OCI-LY1 (cell line): ENCODE measurements at regions not wholly inside any gene's neighbourhood (a gene's known extent, or its start where the extent isn't known, plus 50 kb on each side); places are given as distances from the start of the nearest gene placed in this dataset.

Experiments used
- H2AFZ ChIP-seq: fragments of 200-600 bp; sonication (generic), shearing (Covaris generic); 2 replicates; pipeline ENCODE4 v1.6.0; 2014; ENCODE audit warnings: antibody characterized with exemption, mild to moderate bottlenecking, low read length
- H3F3A ChIP-seq: fragments of 200-600 bp; sonication (generic), shearing (Covaris generic); 2 replicates; pipeline ENCODE4 v1.6.0; 2014; ENCODE audit warnings: mild to moderate bottlenecking, antibody characterized with exemption, low read length, moderate library complexity; ENCODE audit not compliant: insufficient read depth
- H3K27ac ChIP-seq: fragments of 200-600 bp; sonication (generic); 2 replicates; pipeline ENCODE4 v1.5.1; 2014; ENCODE audit warnings: low read length, mixed run types, mild to moderate bottlenecking, low read depth; ENCODE audit not compliant: poor library complexity, severe bottlenecking
- H3K27me3 ChIP-seq: fragments of 200-600 bp; sonication (generic); 2 replicates; pipeline ENCODE4 v1.6.0; 2014; ENCODE audit warnings: antibody characterized with exemption, mild to moderate bottlenecking, low read length, moderate library complexity; ENCODE audit not compliant: insufficient read depth
- H3K36me3 ChIP-seq: fragments of 200-600 bp; sonication (generic); 2 replicates; pipeline ENCODE4 v1.6.1; 2014; ENCODE audit warnings: mild to moderate bottlenecking, antibody characterized with exemption, low read length, moderate library complexity, mixed read lengths; ENCODE audit not compliant: insufficient read depth
- H3K4me1 ChIP-seq: fragments of 200-600 bp; sonication (generic); 2 replicates; pipeline ENCODE4 v1.5.1; 2014; ENCODE audit warnings: mild to moderate bottlenecking, low read length, moderate library complexity; ENCODE audit not compliant: insufficient read depth, severe bottlenecking
- H3K4me2 ChIP-seq: fragments of 200-600 bp; sonication (generic), shearing (Covaris generic); 2 replicates; pipeline ENCODE4 v1.6.1; 2014; ENCODE audit warnings: low read length
- H3K4me3 ChIP-seq: fragments of 200-600 bp; sonication (generic); 2 replicates; pipeline ENCODE4 v1.5.1; 2014; ENCODE audit warnings: low read length, low read depth, mild to moderate bottlenecking, mixed read lengths; ENCODE audit not compliant: poor library complexity, severe bottlenecking
- H3K79me2 ChIP-seq: fragments of 200-600 bp; shearing (Covaris generic); 2 replicates; pipeline ENCODE4 v1.6.1; 2016; ENCODE audit warnings: mixed run types, low read length, mixed read lengths; ENCODE audit not compliant: insufficient read depth
- H3K9ac ChIP-seq: fragments of 200-600 bp; sonication (generic), shearing (Covaris generic); 2 replicates; pipeline ENCODE4 v1.6.1; 2014; ENCODE audit warnings: mild to moderate bottlenecking, low read length, mixed read lengths
- H3K9me2 ChIP-seq: fragments of 200-600 bp; sonication (generic), shearing (Covaris generic); 2 replicates; pipeline ENCODE4 v1.6.1; 2014; ENCODE audit warnings: low read depth, mild to moderate bottlenecking, low read length, mixed read lengths
- H3K9me3 ChIP-seq: fragments of 200-600 bp; shearing (Covaris generic); 2 replicates; pipeline ENCODE4 v1.6.1; 2014; ENCODE audit warnings: low read length, mixed read lengths
- H4K20me1 ChIP-seq: fragments of 200-600 bp; sonication (generic), shearing (Covaris generic); 2 replicates; pipeline ENCODE4 v1.6.0; 2016; ENCODE audit warnings: mild to moderate bottlenecking, low read length; ENCODE audit not compliant: insufficient read depth
- EZH2 ChIP-seq: fragments of 200-600 bp; sonication (generic), shearing (Covaris generic); IDR thresholded peaks from 2 replicates; pipeline ENCODE4 v1.8.0; 2017; ENCODE audit warnings: borderline replicate concordance, mixed run types, mild to moderate bottlenecking, antibody characterized with exemption, low read length, moderate library complexity, mixed read lengths
- TF ChIP-seq, protein P1 (sequence below): fragments of 200-600 bp; sonication (generic), shearing (Covaris generic); IDR thresholded peaks from 2 replicates; pipeline ENCODE4 v1.5.1; 2017; ENCODE audit warnings: mild to moderate bottlenecking, antibody characterized with exemption, low read length, moderate library complexity, mixed read lengths

DNA sequence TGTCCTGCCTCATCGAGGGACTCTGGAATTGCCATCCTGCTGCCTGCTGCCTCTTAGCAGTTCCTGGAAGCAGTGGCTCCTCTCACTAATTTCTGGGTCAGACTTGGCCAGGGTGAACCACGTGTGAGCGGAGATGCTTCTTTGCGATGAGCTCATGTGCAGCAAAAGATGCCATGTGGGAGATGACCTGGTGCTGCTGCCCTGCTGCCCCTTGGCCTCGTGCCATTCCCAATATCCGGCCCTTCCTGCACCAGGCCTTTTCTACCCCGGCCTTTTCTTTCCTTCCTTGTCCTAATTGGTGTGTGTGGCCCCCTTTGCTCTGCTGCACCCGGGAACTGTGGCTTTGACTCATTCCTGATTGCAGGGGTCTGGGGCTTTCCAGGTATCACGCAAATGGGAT is 296.9 kb upstream of the HS6ST1 start:
- Histone ChIP-seq H3K27ac (no peak overlapping the region), H2AFZ (no peak overlapping the region), H3K9ac (no peak overlapping the region), H3K9me2 (no peaks in the 10 kb centered on the region), H4K20me1 (no peaks in the 10 kb centered on the region), H3K79me2 (no peaks in the 10 kb centered on the region), H3K4me2 (no peak overlapping the region), H3F3A (no peaks in the 10 kb centered on the region), H3K9me3 (no peaks in the 10 kb centered on the region), H3K36me3 (no peaks in the 10 kb centered on the region), H3K4me1 (no peaks in the 10 kb centered on the region), H3K27me3 (no peaks in the 10 kb centered on the region), H3K4me3 (no peak overlapping the region)
- TF ChIP-seq, protein P1, sequence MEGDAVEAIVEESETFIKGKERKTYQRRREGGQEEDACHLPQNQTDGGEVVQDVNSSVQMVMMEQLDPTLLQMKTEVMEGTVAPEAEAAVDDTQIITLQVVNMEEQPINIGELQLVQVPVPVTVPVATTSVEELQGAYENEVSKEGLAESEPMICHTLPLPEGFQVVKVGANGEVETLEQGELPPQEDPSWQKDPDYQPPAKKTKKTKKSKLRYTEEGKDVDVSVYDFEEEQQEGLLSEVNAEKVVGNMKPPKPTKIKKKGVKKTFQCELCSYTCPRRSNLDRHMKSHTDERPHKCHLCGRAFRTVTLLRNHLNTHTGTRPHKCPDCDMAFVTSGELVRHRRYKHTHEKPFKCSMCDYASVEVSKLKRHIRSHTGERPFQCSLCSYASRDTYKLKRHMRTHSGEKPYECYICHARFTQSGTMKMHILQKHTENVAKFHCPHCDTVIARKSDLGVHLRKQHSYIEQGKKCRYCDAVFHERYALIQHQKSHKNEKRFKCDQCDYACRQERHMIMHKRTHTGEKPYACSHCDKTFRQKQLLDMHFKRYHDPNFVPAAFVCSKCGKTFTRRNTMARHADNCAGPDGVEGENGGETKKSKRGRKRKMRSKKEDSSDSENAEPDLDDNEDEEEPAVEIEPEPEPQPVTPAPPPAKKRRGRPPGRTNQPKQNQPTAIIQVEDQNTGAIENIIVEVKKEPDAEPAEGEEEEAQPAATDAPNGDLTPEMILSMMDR: no peak
- no peak for TF ChIP-seq EZH2

DNA sequence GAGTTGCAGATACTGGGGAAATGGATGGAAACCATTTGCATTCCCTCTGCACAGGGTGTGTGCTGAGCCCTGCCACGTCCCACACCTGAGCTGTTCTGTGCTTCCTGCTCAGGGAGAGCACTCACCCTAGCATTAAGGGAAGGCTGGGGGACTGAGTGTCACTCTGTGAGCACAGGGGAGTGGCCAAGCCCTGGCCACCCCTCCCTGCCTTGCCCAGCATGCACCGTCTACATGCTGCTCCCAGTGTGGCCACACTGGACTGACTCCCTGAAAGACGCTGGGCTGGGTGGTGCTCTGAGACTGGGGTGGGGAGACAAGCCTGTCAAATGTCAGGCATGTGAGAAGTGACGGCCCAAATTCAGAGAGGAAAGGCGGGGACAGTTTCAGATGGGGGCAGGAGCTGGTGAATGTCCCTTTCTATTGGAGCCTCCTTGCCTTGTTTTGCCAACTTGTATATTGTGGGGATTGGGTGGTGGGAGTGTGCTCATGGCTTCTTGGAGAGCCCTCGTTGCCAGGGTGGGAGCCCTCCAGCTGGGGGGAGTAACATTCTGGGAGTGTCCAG is 298.4 kb upstream of the HS6ST1 start:
- no peak overlapping the region for H3K9ac ChIP-seq
- no peaks in the 10 kb centered on the region for H4K20me1 ChIP-seq
- H3K4me1 ChIP-seq: no peaks in the 10 kb centered on the region
- no peaks in the 10 kb centered on the region for H3K9me2 ChIP-seq
- no peaks in the 10 kb centered on the region for H3K9me3 ChIP-seq
- no peaks in the 10 kb centered on the region for H3F3A ChIP-seq
- TF ChIP-seq, protein P1: no peak
- TF ChIP-seq EZH2: no peak
- H3K27ac ChIP-seq: no peak overlapping the region
- H3K27me3 ChIP-seq: no peaks in the 10 kb centered on the region
- no peaks in the 10 kb centered on the region for H3K36me3 ChIP-seq
- H3K79me2 ChIP-seq: no peaks in the 10 kb centered on the region
- H3K4me2 ChIP-seq: no peak overlapping the region
- no peak overlapping the region for H2AFZ ChIP-seq
- H3K4me3 ChIP-seq: no peak overlapping the region

DNA sequence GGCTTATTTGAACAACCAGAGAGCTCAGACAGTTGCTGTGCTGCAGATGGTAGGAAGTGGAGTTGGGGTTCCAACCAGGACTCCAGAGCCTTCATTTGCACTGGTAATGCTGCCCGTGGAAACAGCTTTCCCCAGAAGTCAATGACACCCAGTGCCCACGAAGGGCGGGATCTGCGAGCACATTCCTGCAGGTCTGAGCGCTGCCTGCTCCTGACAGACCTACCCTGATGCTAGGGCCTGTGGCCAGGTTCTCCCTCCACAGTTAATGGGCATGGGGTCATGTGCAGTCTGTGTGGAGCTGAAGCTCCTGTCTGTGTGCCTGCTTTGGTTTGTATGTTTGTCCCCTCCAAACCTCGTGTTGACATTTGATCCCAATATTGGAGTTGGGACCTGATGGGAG is 299.0 kb upstream of the HS6ST1 start:
- no peaks in the 10 kb centered on the region for H3K4me1 ChIP-seq
- H3K36me3 ChIP-seq: no peaks in the 10 kb centered on the region
- no peaks in the 10 kb centered on the region for H3K9me2 ChIP-seq
- H4K20me1 ChIP-seq: no peaks in the 10 kb centered on the region
- H3K9me3 ChIP-seq: no peaks in the 10 kb centered on the region
- H3K27me3 ChIP-seq: no peaks in the 10 kb centered on the region
- TF ChIP-seq, protein P1: no peak
- TF ChIP-seq EZH2: no peak
- no peak overlapping the region for H3K9ac ChIP-seq
- no peaks in the 10 kb centered on the region for H3F3A ChIP-seq
- no peak overlapping the region for H3K4me2 ChIP-seq
- no peak overlapping the region for H2AFZ ChIP-seq
- no peak overlapping the region for H3K4me3 ChIP-seq
- H3K27ac ChIP-seq: no peak overlapping the region
- H3K79me2 ChIP-seq: no peaks in the 10 kb centered on the region
